ENCODE measurements at regions not wholly inside any gene's neighbourhood (a gene's known extent, or its start where the extent isn't known, plus 50 kb on each side); places are given as distances from the start of the nearest gene placed in this dataset.

DNA sequence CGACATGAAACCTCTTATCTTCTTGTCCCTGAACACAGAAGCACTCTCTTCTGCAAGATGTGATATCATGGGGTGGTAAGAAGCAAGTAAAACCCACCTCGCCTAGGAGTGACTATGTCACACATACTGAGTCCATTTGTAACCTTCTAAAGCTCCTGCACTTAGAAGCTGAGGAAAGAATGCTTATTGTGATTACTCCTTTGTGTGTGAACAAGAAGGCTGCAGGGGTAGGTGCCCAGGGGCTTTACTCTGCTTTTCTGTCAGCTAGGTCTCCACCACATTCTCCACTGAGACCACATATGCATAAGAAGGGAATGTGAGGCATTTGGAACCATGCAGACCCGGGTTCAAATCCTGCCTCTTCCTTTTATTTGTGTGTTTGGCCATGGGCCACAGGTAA lies 144.3 kb downstream of the DMRTA2 start:
- no peak for TF ChIP-seq ZFX (IDR thresholded peaks at IDR 0.05)
- TF ChIP-seq, protein P1, sequence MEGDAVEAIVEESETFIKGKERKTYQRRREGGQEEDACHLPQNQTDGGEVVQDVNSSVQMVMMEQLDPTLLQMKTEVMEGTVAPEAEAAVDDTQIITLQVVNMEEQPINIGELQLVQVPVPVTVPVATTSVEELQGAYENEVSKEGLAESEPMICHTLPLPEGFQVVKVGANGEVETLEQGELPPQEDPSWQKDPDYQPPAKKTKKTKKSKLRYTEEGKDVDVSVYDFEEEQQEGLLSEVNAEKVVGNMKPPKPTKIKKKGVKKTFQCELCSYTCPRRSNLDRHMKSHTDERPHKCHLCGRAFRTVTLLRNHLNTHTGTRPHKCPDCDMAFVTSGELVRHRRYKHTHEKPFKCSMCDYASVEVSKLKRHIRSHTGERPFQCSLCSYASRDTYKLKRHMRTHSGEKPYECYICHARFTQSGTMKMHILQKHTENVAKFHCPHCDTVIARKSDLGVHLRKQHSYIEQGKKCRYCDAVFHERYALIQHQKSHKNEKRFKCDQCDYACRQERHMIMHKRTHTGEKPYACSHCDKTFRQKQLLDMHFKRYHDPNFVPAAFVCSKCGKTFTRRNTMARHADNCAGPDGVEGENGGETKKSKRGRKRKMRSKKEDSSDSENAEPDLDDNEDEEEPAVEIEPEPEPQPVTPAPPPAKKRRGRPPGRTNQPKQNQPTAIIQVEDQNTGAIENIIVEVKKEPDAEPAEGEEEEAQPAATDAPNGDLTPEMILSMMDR (conservative IDR thresholded peaks at IDR 0.05), result no peak
- no peak overlapping the region for H3K27ac ChIP-seq

DNA sequence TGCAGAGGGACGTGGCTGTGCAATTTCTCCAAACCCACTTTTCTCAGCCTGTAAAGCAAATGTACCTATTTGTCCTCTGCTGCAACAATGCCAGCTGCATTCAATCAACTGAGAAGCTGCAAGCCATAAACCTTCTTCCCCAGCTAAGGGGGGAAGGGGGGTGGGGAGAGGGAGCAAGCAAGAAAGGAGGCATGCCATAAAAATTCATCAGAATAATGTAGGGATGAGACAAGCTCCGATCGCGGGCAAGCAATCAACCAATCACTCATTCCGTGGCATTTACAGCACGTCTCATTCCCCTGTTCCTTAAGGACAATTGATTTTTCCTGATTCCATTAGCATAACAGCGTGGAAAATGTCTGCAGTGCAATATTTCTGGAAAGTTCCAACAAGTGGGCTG lies 144.8 kb downstream of the DMRTA2 start:
- no peak for TF ChIP-seq ZFX (IDR thresholded peaks at IDR 0.05)
- TF ChIP-seq, protein P1 (conservative IDR thresholded peaks at IDR 0.05), result no peak
- H3K27ac ChIP-seq, result no peak overlapping the region

DNA sequence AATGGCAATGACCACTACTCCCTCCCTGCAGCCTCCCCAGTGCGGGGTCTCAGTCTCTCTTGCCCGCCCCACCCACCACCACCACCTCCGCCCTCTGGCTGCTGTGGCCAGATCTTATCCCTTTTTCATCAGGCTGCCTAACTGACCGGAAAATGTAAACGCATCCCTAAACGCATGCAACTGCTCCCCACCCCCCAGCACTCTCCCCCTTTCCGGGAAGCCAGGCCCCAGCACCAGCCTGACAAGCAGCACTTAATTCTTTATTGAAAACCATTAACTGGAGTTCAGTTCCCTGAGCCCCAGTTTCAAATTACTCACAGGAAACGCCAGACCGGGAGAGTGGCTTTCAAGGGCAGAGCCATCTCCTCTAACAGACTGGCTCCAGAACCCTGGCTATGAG lies 147.7 kb downstream of the DMRTA2 start:
- TF ChIP-seq ZFX (IDR thresholded peaks at IDR 0.05), result no peak
- TF ChIP-seq, protein P1 (conservative IDR thresholded peaks at IDR 0.05), result no peak
- no peak overlapping the region for H3K27ac ChIP-seq

DNA sequence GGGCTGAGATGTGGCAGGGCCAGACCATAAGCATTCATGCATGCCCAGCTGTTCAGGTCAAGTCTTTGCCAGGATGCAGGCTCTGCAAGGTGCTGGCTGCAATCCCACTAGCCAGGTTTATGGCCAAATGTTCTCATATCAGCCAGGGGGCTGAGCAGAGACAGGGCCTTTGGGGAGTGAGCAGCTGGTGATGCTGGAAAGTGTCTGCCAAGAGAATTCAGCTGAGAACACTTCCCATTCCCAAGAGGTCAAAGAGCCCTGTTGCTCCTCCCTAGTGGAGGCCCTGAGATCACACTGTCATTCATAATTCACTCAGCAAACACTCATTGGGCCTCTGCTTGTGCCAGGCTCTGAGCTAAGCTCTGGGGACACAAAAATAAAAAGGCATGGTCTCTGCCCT lies 150.3 kb downstream of the DMRTA2 start:
- TF ChIP-seq, protein P1 (conservative IDR thresholded peaks at IDR 0.05), result no peak
- TF ChIP-seq ZFX (IDR thresholded peaks at IDR 0.05), result no peak
- H3K27ac ChIP-seq, result no peak overlapping the region

DNA sequence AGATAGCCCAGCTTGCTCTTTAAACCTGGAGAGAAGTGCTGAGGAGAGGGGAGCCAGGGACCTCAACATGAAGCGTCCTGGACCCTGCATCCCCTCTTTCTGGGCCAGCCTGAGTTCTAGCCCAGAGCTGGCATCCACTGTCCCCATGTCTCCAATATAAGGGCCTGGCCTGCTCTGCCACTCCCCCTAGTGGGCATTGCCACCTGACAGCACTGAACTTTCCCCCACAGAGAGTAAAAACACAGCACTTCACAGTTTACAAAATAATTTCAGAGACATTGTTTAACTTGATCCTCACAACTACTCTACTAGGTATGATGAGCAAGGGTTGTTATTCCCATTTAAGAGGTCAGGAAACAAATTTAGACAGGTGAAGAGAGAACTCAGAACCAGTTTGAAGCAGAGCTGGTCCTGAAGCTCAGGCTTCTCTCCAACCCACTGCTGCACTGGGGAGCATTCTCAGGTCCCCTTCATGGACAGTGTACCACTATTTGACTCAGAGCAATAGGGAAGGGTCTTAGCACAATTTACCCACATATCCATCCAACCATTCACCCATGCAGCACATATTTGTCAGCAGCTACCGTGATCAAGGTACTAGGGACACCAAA lies 151.2 kb downstream of the DMRTA2 start:
- no peak overlapping the region for H3K27ac ChIP-seq
- TF ChIP-seq, protein P1 (conservative IDR thresholded peaks at IDR 0.05), result peak; percentile 91
- TF ChIP-seq ZFX (IDR thresholded peaks at IDR 0.05), result no peak

DNA sequence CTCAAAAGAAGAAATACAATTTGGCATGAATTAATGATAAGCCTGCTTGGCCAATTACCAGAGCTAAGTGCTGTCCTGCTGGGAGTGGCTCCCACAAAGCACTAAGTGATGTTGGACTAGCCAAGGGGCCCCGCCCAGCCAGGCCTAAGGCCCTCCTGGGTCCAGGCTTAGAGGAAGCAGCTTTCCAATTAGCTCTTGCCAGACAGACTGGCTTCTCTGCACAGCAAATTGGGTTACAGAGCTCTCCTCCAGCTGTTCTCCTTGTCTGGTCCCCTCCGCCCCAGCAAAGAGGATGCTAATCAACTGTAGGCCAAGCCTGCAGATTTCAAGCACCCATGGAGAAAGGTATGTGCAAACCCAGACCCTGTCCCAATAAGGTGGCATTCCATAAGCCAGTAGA lies 151.9 kb downstream of the DMRTA2 start:
- TF ChIP-seq ZFX (IDR thresholded peaks at IDR 0.05), result no peak
- TF ChIP-seq, protein P1 (conservative IDR thresholded peaks at IDR 0.05), result no peak
- H3K27ac ChIP-seq, result no peak overlapping the region

DNA sequence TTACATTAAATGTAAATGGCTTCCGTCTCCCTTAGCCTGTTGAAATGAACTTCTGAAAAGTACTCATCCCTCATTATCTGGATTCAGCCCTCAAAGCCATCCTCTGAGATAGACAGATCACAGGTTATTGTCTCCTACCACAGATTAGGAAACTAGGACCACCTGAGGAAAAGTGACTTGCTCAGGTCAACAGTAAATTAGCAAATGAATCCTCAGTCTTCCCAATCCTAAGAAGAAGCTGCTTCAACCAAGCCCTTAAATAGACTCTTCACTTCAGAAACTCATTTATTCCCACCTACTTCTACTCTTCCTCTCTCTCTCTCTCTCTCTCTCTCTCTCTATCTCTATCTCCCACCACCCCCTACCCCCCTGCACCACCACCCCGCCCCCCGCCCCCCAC lies 152.3 kb downstream of the DMRTA2 start:
- no peak for TF ChIP-seq ZFX (IDR thresholded peaks at IDR 0.05)
- TF ChIP-seq, protein P1 (conservative IDR thresholded peaks at IDR 0.05), result no peak
- no peak overlapping the region for H3K27ac ChIP-seq

Measured in C4-2B (cell line).